ENCODE measurements at regions not wholly inside any gene's neighbourhood (a gene's known extent, or its start where the extent isn't known, plus 50 kb on each side); places are given as distances from the start of the nearest gene placed in this dataset.

DNA sequence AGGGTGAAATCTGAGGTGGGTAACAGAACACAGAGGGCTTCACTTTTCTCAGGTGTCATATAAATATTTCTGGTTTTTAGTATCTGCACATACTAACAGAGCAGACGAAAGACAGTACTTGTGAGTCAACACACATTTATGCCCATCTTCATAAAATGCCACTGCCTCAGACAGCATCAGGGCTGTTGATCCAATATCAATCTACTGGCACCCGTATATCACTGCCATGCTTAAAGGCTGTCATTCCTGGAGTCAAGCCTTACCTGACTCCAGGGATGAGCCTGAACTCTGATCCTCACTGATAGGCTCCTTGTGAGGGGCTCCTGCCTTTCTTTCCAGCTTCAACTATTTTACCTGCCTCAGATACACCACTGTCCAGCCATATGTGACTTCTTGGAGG is 595.7 kb downstream of the TFAP2B start:
- Histone ChIP-seq H3K4me3 (no peak overlapping the region), H3K27ac (no peak overlapping the region), H3K36me3 (no peaks in the 10 kb centered on the region), H3K9me3 (no peaks in the 10 kb centered on the region), H3K27me3 (no peaks in the 10 kb centered on the region), H3K4me1 (no peaks in the 10 kb centered on the region)
- TF ChIP-seq POLR2A (IDR thresholded peaks at IDR 0.05): no peak
- TF ChIP-seq, protein P1, sequence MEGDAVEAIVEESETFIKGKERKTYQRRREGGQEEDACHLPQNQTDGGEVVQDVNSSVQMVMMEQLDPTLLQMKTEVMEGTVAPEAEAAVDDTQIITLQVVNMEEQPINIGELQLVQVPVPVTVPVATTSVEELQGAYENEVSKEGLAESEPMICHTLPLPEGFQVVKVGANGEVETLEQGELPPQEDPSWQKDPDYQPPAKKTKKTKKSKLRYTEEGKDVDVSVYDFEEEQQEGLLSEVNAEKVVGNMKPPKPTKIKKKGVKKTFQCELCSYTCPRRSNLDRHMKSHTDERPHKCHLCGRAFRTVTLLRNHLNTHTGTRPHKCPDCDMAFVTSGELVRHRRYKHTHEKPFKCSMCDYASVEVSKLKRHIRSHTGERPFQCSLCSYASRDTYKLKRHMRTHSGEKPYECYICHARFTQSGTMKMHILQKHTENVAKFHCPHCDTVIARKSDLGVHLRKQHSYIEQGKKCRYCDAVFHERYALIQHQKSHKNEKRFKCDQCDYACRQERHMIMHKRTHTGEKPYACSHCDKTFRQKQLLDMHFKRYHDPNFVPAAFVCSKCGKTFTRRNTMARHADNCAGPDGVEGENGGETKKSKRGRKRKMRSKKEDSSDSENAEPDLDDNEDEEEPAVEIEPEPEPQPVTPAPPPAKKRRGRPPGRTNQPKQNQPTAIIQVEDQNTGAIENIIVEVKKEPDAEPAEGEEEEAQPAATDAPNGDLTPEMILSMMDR (IDR thresholded peaks at IDR 0.05): no peak
- WGBS, 2 donors: 69 to 74% methylated on average over 2 of the region's 2 CpGs
- no peak for DNase-seq
- intact Hi-C loops (cut with DNase I): no loop called here

DNA sequence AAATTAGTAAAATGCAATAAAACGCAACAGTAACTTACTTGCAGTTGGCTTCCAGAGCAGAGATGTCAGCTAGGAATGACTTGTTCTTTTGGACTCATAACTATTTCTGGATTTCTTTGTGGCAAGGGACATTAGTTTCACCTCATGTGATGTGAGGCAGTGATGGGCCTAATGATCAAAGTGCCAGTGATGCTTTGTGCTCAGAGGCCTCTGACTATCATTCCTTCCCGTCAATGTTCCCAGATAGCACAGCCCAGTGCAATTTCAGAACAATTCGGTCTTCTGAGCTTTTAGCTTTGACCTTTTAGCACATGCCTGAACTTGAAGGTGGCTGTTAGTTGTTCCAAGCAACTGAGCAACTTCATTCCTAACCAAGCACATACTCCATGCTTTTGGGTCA is 596.8 kb downstream of the TFAP2B start:
- Histone ChIP-seq H3K27ac (no peak overlapping the region), H3K27me3 (no peaks in the 10 kb centered on the region), H3K4me3 (no peak overlapping the region), H3K36me3 (no peaks in the 10 kb centered on the region), H3K4me1 (no peaks in the 10 kb centered on the region), H3K9me3 (no peaks in the 10 kb centered on the region)
- no peak for TF ChIP-seq POLR2A (IDR thresholded peaks at IDR 0.05)
- TF ChIP-seq, protein P1 (IDR thresholded peaks at IDR 0.05): no peak
- WGBS, 2 donors: 52 to 55% methylated on average over 3 of the region's 3 CpGs
- intact Hi-C loops (cut with DNase I): no loop called here
- no peak for DNase-seq

DNA sequence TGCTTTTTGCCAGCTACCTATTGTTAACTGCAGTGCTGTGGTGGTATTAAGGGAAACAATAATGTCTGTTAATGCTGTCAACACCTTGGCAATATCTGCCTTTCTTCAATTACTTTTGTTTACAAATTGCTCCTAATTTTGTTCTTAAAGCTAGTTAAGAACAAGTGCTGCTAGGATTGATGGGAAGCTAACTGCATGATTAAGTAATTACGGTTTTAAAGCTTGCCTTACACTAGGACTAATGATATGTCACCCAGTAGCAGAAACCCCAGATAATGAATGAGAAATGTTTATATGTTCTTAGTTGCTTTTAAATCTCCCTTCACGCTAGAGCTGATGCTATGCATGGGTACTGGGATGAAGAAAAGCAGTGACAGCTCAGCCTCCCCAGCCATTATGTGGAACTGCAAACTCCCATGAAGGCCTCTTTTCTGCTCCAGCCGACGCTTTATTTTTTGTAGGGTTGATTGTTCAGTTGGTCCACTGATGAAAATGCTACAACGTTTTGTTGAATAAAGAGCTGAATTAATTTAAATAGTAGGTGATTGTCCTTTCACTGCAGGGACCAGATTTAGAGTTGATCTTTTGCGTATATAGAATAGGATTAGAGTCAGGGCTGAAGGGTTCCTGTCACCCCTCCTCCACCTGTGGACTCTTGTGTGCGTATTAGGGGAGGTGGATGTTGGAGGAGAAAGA is 610.5 kb downstream of the TFAP2B start:
- 72 to 81% methylated on average over 7 of the region's 7 CpGs for WGBS, 2 donors
- Histone ChIP-seq H3K36me3 (no peaks in the 10 kb centered on the region), H3K27ac (no peak overlapping the region), H3K27me3 (no peaks in the 10 kb centered on the region), H3K4me3 (no peak overlapping the region), H3K4me1 (no peaks in the 10 kb centered on the region), H3K9me3 (no peaks in the 10 kb centered on the region)
- TF ChIP-seq, protein P1 (IDR thresholded peaks at IDR 0.05): no peak
- TF ChIP-seq POLR2A (IDR thresholded peaks at IDR 0.05): no peak
- DNase-seq: no peak
- intact Hi-C loops (cut with DNase I): no loop called here

DNA sequence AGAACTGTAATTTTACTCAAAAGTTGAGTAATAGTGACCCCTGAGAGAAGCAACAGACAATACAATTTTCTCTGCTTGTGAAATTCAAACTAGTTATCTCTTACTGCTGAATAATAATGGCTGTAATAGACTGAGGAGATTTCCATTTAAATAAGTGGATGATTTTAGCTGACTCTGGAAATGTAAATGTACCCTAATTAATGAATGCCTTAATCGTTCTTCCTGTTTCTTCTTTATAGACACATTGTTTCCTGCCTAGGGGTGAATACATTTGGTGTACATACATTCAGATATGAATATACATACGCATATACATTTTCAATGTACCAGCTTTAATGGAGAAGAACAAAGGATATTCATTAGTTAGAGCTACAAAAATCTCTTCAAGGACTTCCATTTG is 611.9 kb downstream of the TFAP2B start:
- Histone ChIP-seq H3K9me3 (no peaks in the 10 kb centered on the region), H3K27ac (no peak overlapping the region), H3K36me3 (no peaks in the 10 kb centered on the region), H3K4me1 (no peaks in the 10 kb centered on the region), H3K27me3 (no peaks in the 10 kb centered on the region), H3K4me3 (no peak overlapping the region)
- no peak for DNase-seq
- intact Hi-C loops (cut with DNase I): no loop called here
- WGBS, 2 donors: 75 to 76% methylated on average over 2 of the region's 2 CpGs
- TF ChIP-seq, protein P1 (IDR thresholded peaks at IDR 0.05): no peak
- no peak for TF ChIP-seq POLR2A (IDR thresholded peaks at IDR 0.05)

DNA sequence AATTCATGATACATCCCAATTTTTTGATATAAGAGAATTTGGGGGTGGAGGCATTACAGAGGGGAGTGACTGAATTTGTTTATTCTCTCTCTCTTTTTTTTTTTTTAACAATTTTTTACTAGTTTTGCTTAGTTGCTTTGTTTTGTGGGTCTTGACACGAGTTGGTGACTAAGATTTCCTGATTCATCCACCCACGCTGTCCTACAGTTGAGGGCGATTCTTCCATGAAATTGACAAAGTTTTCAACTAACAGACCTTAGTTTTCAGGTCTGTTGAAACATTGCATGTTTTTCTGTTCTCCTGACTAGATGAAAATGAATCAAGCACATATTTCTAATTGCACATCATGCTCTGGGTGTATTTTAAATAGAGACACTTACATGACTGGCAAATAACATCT is 613.8 kb downstream of the TFAP2B start:
- H3K36me3 ChIP-seq: no peaks in the 10 kb centered on the region
- TF ChIP-seq, protein P1 (IDR thresholded peaks at IDR 0.05): no peak
- TF ChIP-seq POLR2A (IDR thresholded peaks at IDR 0.05): no peak
- H3K9me3 ChIP-seq: no peaks in the 10 kb centered on the region
- H3K4me3 ChIP-seq: no peak overlapping the region
- no peak for DNase-seq
- no peak overlapping the region for H3K27ac ChIP-seq
- WGBS, 2 donors: 43 to 61% methylated on average over 3 of the region's 3 CpGs
- intact Hi-C loops (cut with DNase I): no loop called here
- H3K27me3 ChIP-seq: no peaks in the 10 kb centered on the region
- H3K4me1 ChIP-seq: no peaks in the 10 kb centered on the region

Data from esophagus squamous epithelium (tissue), 5 donors.